ENCODE measurements at regions not wholly inside any gene's neighbourhood (a gene's known extent, or its start where the extent isn't known, plus 50 kb on each side); places are given as distances from the start of the nearest gene placed in this dataset.

GRCh38 chr16:63315229-63315628 lies 1279.0 kb upstream of the CDH8 start:
- no peak for TF ChIP-seq CTCF (IDR thresholded peaks at IDR 0.05)

GRCh38 chr16:63312346-63312745 lies 1276.1 kb upstream of the CDH8 start:
- TF ChIP-seq CTCF (IDR thresholded peaks at IDR 0.05): no peak

DNA sequence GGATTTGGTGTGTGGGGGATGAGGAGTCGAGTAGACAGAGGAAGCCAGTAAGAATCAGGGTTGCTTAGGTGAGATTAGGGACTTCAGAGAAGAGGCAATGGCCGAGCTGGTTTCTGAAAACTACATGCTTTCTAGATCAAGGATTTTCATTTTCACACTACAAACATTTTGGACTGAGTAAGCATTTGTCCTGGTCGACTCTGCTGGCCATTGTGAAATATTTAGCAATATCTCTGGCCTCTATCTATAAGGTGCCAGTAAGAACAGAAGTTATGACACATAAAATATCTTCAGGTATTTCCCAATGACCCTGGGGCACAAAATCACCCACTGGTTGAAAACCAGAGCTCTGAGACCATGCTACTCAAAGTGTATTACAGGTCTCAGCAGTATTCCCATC lies 1275.1 kb upstream of the CDH8 start:
- no peak for TF ChIP-seq CTCF (IDR thresholded peaks at IDR 0.05)

- no peak for TF ChIP-seq CTCF (IDR thresholded peaks at IDR 0.05)
Observed at GRCh38 chr16:63302811-63303210, 1266.6 kb upstream of the CDH8 start.

- TF ChIP-seq CTCF (IDR thresholded peaks at IDR 0.05): no peak
Observed at GRCh38 chr16:63301349-63301748, 1265.1 kb upstream of the CDH8 start.

DNA sequence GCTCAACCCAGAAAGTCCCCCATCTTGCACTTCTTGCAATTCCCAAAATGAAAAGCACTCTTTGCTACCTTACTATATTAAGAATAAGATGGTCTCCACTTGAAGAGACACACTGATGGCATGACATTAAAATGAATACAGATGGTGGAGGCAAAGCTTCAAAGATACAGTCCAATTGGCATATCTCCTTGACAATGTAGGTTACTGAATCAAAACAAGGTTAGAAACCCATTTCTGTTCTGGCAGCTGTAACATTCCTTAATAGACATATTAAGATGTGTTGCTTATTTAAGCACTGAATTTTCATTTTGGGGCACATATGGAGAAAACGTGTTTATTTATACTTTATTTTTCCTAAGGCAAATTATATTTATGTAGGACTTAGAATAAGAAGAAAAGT lies 1262.8 kb upstream of the CDH8 start:
- TF ChIP-seq CTCF (IDR thresholded peaks at IDR 0.05): no peak

GRCh38 chr16:63292036-63292435 lies 1255.8 kb upstream of the CDH8 start:
- TF ChIP-seq CTCF (IDR thresholded peaks at IDR 0.05): no peak

DNA sequence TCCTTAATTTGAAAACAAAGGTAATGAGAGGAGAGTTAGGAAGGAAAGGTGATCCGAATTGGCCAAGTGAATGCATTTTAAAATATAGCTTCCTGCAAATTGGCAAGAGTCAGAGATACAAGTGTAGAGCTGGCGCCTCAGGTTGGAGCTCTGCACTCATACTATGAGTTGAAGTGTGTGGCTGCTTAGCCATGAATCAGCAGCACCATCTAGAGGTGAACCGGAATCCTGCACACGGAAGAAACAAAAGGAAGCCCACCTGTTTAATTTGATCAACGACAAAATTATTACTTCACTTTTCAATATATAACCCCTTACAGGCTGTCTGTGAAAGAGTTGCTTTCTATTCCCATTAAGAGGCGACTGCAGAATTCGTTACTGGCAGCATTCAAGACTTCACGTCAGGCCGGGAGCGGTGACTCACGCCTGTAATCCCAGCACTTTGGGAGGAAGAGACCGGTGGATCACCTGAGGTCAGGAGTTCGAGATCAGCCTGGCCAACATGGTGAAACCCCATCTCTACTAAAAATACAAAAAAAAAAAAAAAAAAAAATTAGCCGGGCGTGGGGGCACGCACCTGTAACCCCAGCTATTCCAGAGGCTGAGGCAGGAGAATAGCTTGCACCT lies 1253.7 kb upstream of the CDH8 start:
- TF ChIP-seq CTCF (IDR thresholded peaks at IDR 0.05): peak; percentile 84
